GM19468 (cell line): ENCODE measurements at regions not wholly inside any gene's neighbourhood (a gene's known extent, or its start where the extent isn't known, plus 50 kb on each side); places are given as distances from the start of the nearest gene placed in this dataset.

Experiments used
- ATAC-seq: cut with Tn5 transposase; IDR thresholded peaks from one replicate; pipeline ENCODE4 v1.9.1; 2021; ENCODE audit warnings: mild to moderate bottlenecking, moderate library complexity, moderate number of reproducible peaks; ENCODE audit not compliant: unreplicated experiment; ENCODE audit errors: extremely low read depth

GRCh38 chr2:16311521-16312440, 353.9 kb downstream of the CYRIA start:
- no peak for ATAC-seq

GRCh38 chr2:16308816-16309215, 356.8 kb downstream of the CYRIA start:
- no peak for ATAC-seq

- no peak for ATAC-seq
Measured at GRCh38 chr2:16304876-16305590, 360.6 kb downstream of the CYRIA start.

- no peak for ATAC-seq
Measured at GRCh38 chr2:16303761-16304160, 361.9 kb downstream of the CYRIA start.

GRCh38 chr2:16303273-16303577, 362.4 kb downstream of the CYRIA start:
- ATAC-seq, result no peak

GRCh38 chr2:16302431-16303272, 362.3 kb downstream of the MYCN start:
- no peak for ATAC-seq

- ATAC-seq, result no peak
Measured at GRCh38 chr2:16301961-16302360, 361.6 kb downstream of the MYCN start.

GRCh38 chr2:16298866-16299265, 358.5 kb downstream of the MYCN start:
- no peak for ATAC-seq

- ATAC-seq, result no peak
Measured at GRCh38 chr2:16296331-16297250, 356.2 kb downstream of the MYCN start.

GRCh38 chr2:16296038-16296290, 355.6 kb downstream of the MYCN start:
- no peak for ATAC-seq

- no peak for ATAC-seq
Measured at GRCh38 chr2:16294791-16295190, 354.4 kb downstream of the MYCN start.

GRCh38 chr2:16293871-16294270, 353.5 kb downstream of the MYCN start:
- no peak for ATAC-seq

GRCh38 chr2:16293398-16293797, 353.0 kb downstream of the MYCN start:
- ATAC-seq, result no peak

- ATAC-seq, result no peak
Measured at GRCh38 chr2:16291731-16292550, 351.6 kb downstream of the MYCN start.

GRCh38 chr2:16291226-16291625, 350.9 kb downstream of the MYCN start:
- no peak for ATAC-seq

- ATAC-seq, result no peak
Measured at GRCh38 chr2:16290311-16291020, 350.1 kb downstream of the MYCN start.

GRCh38 chr2:16288371-16289112, 348.2 kb downstream of the MYCN start:
- ATAC-seq, result no peak

- ATAC-seq, result no peak
Measured at GRCh38 chr2:16287831-16288230, 347.5 kb downstream of the MYCN start.
